SK-N-SH (cell line): ENCODE measurements at regions not wholly inside any gene's neighbourhood (a gene's known extent, or its start where the extent isn't known, plus 50 kb on each side); places are given as distances from the start of the nearest gene placed in this dataset.
"Not testable (repeated sequence)": the region's sequence is repeated elsewhere in the genome, so short reads cannot be mapped to it uniquely, and the experiment has no call there.

Experiments used
- EP300 ChIP-seq, 2 experiments: IDR thresholded peaks; 2 replicates each; pipeline versions ENCODE4 v1.4.0 to v1.6.1; 2012; ENCODE audit warnings: borderline replicate concordance in 1 of 2, low read depth in 1 of 2, low read length in 1 of 2
- RXRA ChIP-seq: IDR thresholded peaks from 2 replicates; pipeline ENCODE4 v1.4.0; 2012; ENCODE audit warnings: low read depth, mild to moderate bottlenecking, borderline replicate concordance

DNA sequence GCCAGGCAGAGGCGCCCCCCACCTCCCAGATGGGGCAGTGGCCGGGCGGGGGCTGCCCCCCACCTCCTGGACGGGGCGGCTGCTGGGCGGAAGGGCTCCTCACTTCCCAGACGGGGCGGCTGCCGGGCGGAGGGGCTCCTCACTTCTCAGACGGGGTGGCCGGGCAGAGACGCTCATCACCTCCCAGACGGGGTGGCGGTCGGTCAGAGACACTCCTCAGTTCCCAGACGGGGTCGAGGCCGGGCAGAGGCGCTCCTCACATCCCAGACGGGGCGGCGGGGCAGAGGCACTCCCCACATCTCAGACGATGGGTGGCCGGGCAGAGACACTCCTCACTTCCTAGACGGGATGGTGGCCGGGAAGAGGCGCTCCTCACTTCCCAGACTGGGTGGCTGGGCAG, 79.9 kb upstream of the OR9Q1 start:
- not testable (repeated sequence) for TF ChIP-seq RXRA; EP300 (IDR thresholded peaks at IDR 0.05; ENCODE audit: borderline replicate concordance in 1 of 2, low read depth in 1 of 2, low read length in 1 of 2)
